ENCODE measurements at regions not wholly inside any gene's neighbourhood (a gene's known extent, or its start where the extent isn't known, plus 50 kb on each side); places are given as distances from the start of the nearest gene placed in this dataset.

DNA sequence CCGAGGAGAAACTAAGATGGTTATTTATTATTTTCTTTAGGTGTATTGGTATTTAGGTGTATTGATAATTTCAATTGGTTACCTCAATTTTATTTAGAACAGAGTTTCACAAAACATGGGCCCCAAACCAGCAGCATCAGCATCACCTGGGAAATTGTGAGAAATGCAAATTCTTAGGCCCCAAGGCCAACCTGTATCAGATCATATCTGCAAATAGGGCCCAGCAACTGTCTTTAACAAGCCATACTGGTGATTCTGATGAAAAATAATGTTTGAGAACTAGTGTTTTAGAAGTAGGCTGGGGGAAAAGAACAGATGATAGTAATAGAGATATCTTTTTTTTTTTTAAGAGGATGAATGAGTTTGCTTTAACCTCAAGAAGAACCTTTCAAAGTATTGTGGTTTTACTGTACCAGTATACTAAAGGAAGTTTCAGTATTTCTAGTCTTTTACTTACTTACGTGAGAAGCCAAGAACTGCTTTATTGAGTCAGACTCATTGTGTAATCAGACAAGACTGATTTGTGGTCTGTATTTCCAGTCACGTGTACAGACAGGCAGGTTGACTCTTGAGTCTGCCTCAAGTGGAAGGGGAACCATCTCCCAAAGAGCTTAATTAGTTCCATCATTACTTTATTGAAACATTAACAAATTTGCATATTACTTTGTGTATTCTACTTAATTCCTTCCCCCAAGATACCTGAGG is 60.4 kb upstream of the GAREM1 start:
- no peaks in the 10 kb centered on the region for H3K27me3 Mint-ChIP-seq (ENCODE audit: unreplicated experiment)
- no peak overlapping the region for H3K27ac Mint-ChIP-seq (ENCODE audit: unreplicated experiment)
- no peaks in the 10 kb centered on the region for H3K9me3 Mint-ChIP-seq (ENCODE audit: unreplicated experiment)
- DNase-seq: no peak
- no peaks in the 10 kb centered on the region for H3K36me3 Mint-ChIP-seq (ENCODE audit: unreplicated experiment)
- TF ChIP-seq, protein P1, sequence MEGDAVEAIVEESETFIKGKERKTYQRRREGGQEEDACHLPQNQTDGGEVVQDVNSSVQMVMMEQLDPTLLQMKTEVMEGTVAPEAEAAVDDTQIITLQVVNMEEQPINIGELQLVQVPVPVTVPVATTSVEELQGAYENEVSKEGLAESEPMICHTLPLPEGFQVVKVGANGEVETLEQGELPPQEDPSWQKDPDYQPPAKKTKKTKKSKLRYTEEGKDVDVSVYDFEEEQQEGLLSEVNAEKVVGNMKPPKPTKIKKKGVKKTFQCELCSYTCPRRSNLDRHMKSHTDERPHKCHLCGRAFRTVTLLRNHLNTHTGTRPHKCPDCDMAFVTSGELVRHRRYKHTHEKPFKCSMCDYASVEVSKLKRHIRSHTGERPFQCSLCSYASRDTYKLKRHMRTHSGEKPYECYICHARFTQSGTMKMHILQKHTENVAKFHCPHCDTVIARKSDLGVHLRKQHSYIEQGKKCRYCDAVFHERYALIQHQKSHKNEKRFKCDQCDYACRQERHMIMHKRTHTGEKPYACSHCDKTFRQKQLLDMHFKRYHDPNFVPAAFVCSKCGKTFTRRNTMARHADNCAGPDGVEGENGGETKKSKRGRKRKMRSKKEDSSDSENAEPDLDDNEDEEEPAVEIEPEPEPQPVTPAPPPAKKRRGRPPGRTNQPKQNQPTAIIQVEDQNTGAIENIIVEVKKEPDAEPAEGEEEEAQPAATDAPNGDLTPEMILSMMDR (IDR thresholded peaks at IDR 0.05; ENCODE audit: partially characterized antibody, unreplicated experiment): no peak
- H3K4me3 Mint-ChIP-seq (ENCODE audit: unreplicated experiment): no peak overlapping the region
- no peaks in the 10 kb centered on the region for H3K4me1 Mint-ChIP-seq (ENCODE audit: low read depth, unreplicated experiment)

DNA sequence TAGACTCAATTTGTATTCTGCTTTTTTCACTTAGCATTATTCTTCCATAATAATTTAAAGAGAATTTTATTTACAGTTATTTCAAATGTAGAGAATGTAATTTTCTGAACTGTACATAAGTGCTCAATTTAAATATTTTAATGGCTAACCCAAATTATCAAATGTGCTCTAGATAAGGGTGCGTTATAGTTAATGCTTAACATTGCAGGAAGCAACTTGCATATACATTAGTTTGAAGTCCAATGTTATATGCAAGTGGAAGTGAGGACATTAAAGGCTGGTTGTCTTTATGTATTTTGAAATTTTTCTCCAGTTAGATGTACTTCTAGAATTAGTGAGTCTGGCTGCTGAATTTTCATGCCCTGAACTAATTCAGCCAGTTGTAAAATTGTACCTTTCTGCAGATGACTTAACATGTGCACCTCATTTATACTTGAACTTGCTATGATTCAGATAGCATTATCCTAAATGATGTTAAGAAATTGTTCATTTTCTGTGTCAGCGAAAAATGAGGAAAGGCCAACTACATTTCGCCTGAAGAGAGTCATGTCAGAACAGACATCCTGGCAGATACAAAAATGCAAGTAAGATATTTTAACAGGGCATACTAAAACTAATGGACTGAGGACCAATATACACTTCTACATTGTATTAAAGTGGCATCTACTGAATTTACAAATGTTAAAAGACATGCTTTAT is 59.2 kb upstream of the GAREM1 start:
- DNase-seq: no peak
- Mint-ChIP-seq H3K9me3 (ENCODE audit: unreplicated experiment) (no peaks in the 10 kb centered on the region), H3K27me3 (ENCODE audit: unreplicated experiment) (no peaks in the 10 kb centered on the region), H3K36me3 (ENCODE audit: unreplicated experiment) (no peaks in the 10 kb centered on the region), H3K27ac (ENCODE audit: unreplicated experiment) (no peak overlapping the region), H3K4me1 (ENCODE audit: low read depth, unreplicated experiment) (no peaks in the 10 kb centered on the region), H3K4me3 (ENCODE audit: unreplicated experiment) (no peak overlapping the region)
- TF ChIP-seq, protein P1 (IDR thresholded peaks at IDR 0.05; ENCODE audit: partially characterized antibody, unreplicated experiment): no peak

DNA sequence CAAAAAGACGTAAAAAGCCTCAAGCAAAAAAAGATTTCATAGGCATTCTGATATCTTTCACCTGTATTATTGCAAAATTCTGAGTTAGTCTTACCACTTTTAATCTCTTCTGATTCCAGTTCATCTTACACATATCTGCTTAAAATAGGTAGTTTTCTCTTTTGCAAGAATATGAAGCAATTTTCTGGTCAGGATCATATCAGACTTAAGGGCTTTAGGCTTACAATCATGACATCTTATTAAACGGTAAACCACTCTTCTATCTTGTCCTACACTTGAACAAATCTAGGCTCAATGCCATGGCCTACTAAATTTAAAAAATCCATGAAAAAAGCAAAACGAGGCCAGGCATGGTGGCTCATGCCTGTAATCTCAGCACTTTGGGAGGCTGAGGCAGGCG is 50.1 kb upstream of the GAREM1 start:
- Mint-ChIP-seq H3K9me3 (ENCODE audit: unreplicated experiment) (no peaks in the 10 kb centered on the region), H3K4me3 (ENCODE audit: unreplicated experiment) (no peak overlapping the region), H3K27ac (ENCODE audit: unreplicated experiment) (no peak overlapping the region), H3K27me3 (ENCODE audit: unreplicated experiment) (peaks cover 1% of the 10 kb centered on the region), H3K36me3 (ENCODE audit: unreplicated experiment) (no peaks in the 10 kb centered on the region), H3K4me1 (ENCODE audit: low read depth, unreplicated experiment) (no peaks in the 10 kb centered on the region)
- TF ChIP-seq, protein P1 (IDR thresholded peaks at IDR 0.05; ENCODE audit: partially characterized antibody, unreplicated experiment): no peak
- DNase-seq: no peak
